ENCODE measurements at regions not wholly inside any gene's neighbourhood (a gene's known extent, or its start where the extent isn't known, plus 50 kb on each side); places are given as distances from the start of the nearest gene placed in this dataset.

DNA sequence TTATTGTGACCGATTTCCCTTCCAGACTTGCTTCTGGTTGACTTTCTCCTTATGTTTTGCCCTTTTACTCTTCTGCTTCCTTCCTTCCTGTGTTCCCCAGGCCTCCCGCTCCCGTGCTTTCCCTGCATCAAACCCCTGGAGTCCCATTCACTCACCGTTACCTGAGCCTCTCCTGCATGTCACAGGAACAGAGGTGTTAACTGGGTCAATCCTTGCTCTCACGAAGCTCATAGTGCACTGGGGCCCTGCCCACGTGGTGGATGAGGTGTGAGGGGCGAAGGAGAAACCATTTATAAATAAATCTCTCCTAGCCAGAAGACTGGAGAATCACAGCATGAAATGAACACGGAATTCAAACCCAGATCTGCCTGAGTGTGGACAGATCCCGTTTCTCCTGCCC lies 83.1 kb upstream of the MSX1 start:
- Histone ChIP-seq H3K27ac (ENCODE audit: extremely low read depth, low read depth, low read length) (no peak overlapping the region), H3K9me1 (ENCODE audit: control insufficient read depth, insufficient read depth, low read length) (no peaks in the 10 kb centered on the region), H4K20me1 (replicated peaks; ENCODE audit: control insufficient read depth, insufficient read depth, low read length) (no peaks in the 10 kb centered on the region), H3K4me3 (no peak overlapping the region), H3K27me3 (ENCODE audit: control insufficient read depth in 2 of 2, insufficient read depth in 2 of 2, low read length in 2 of 2) (peaks cover 0 to 32% of the 10 kb centered on the region in 2 experiments; a peak in 4 of 5 replicates), H3K4me2 (ENCODE audit: insufficient read depth, low read length) (no peak overlapping the region), H3K4me1 (replicated peaks in 1 of 2; ENCODE audit: control insufficient read depth in 2 of 2, insufficient read depth in 2 of 2, low read length in 2 of 2) (no peaks in the 10 kb centered on the region; a peak in 1 of 5 replicates), H3K79me2 (ENCODE audit: control insufficient read depth, insufficient read depth, low read length) (no peaks in the 10 kb centered on the region), H3K9me3 (replicated peaks; ENCODE audit: control insufficient read depth, insufficient read depth, low read depth, low read length) (no peaks in the 10 kb centered on the region), H3K36me3 (ENCODE audit: control insufficient read depth, insufficient read depth, low read length) (no peaks in the 10 kb centered on the region), H2AFZ (ENCODE audit: low read depth, low read length) (no peak overlapping the region), H3K9ac (ENCODE audit: insufficient read depth in 1 of 2, low read depth in 2 of 2, low read length in 2 of 2) (no peak overlapping the region)
- intact Hi-C loops (cut with micrococcal nuclease) (no loop called here), in situ Hi-C loops (cut with MboI) (no loop called here)
- FAIRE-seq (no peak), ATAC-seq (no peak), DNase-seq (ENCODE audit: extremely low read depth in 1 of 4, low spot score in 3 of 4) (no peak)
- ChIA-PET POLR2A (no interaction called here), CTCF (ENCODE audit: low intra/inter-chr PET ratio) (no interaction called here)
- no TSS peak for BruUV-seq (replicated peaks)
- 7% methylated on average over 9 of the region's 9 CpGs for WGBS (ENCODE audit: insufficient coverage, low coverage, missing lambda C conversion rate)
- TF ChIP-seq L3MBTL2 (IDR thresholded peaks at IDR 0.05) (peak; percentile 61; the same call in 1 of the 2 replicates), ZNF830 (CRISPR knock-in tag; IDR thresholded peaks at IDR 0.05) (no peak), NFATC3 (IDR thresholded peaks at IDR 0.05) (no peak), POLR3A (IDR thresholded peaks at IDR 0.05; ENCODE audit: borderline replicate concordance, extremely low read depth, insufficient read depth, insufficient read length) (no peak), DACH1 (IDR thresholded peaks at IDR 0.05; ENCODE audit: partially characterized antibody) (no peak)
- TF ChIP-seq, protein P1, sequence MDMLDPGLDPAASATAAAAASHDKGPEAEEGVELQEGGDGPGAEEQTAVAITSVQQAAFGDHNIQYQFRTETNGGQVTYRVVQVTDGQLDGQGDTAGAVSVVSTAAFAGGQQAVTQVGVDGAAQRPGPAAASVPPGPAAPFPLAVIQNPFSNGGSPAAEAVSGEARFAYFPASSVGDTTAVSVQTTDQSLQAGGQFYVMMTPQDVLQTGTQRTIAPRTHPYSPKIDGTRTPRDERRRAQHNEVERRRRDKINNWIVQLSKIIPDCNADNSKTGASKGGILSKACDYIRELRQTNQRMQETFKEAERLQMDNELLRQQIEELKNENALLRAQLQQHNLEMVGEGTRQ (CRISPR knock-in tag; IDR thresholded peaks at IDR 0.05): no peak
- TF ChIP-seq, protein P2, sequence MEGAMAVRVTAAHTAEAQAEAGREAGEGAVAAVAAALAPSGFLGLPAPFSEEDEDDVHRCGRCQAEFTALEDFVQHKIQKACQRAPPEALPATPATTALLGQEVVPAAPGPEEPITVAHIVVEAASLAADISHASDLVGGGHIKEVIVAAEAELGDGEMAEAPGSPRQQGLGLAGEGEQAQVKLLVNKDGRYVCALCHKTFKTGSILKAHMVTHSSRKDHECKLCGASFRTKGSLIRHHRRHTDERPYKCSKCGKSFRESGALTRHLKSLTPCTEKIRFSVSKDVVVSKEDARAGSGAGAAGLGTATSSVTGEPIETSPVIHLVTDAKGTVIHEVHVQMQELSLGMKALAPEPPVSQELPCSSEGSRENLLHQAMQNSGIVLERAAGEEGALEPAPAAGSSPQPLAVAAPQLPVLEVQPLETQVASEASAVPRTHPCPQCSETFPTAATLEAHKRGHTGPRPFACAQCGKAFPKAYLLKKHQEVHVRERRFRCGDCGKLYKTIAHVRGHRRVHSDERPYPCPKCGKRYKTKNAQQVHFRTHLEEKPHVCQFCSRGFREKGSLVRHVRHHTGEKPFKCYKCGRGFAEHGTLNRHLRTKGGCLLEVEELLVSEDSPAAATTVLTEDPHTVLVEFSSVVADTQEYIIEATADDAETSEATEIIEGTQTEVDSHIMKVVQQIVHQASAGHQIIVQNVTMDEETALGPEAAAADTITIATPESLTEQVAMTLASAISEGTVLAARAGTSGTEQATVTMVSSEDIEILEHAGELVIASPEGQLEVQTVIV (CRISPR knock-in tag; IDR thresholded peaks at IDR 0.05; ENCODE audit: borderline replicate concordance): no peak

Data from K562 (cell line).